Fibroblast of mammary gland (primary cell): ENCODE measurements at regions not wholly inside any gene's neighbourhood (a gene's known extent, or its start where the extent isn't known, plus 50 kb on each side); places are given as distances from the start of the nearest gene placed in this dataset.

ENCODE experiments used
- DNase-seq: peaks from one replicate; pipeline ENCODE4 v3.0.0-alpha.2; 2010; ENCODE audit warnings: low read depth
- H3K4me3 ChIP-seq: 2 replicates; pipeline ENCODE4 v1.5.1; 2011; ENCODE audit warnings: low read depth, mild to moderate bottlenecking, low read length, moderate library complexity; ENCODE audit not compliant: control insufficient read depth
- TF ChIP-seq, protein P1 (sequence below): conservative IDR thresholded peaks from 2 replicates; pipeline ENCODE4 v1.5.1; 2011; ENCODE audit warnings: low read depth, low read length, inconsistent platforms; ENCODE audit not compliant: control insufficient read depth, insufficient read depth

DNA sequence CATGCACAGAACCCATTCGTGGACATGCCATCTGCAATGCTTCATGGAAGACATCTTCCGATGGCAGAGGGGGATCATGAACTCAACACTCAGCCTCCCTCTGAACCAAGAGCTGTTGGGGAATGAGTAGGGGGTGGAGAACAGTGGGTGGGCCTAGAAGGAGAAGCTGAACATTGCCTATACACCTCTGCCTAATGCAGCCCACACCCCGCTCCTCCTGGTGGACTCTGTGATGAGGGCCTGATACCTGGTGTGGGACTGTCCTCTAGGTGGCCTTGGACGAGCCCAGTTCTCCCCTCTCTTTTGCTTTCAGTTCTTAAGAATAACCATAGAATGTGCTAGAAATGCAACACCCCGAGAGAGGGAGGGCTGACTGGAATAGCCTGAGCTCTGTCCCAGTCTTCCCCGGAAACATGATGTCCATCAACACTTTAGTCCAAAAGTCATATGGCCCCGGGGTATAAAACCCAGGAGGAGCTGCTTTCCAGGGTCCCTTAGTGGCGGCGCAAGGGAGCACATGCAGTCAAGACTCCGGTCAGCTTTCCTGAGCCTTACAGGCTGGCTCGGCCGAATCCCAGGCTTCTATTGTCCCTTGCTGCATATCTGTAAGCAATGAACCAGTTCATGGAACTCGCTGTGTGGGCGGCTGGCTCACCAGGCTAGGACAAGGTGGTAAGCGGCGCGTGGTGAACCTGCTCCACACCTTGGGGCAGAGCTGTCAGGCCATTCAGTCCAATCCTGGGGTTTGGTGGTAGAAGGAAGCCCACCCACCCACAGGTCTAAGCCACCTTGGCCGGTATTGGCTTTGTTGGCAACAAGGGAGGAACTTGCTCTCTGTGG lies 216.9 kb downstream of the CTTN start:
- TF ChIP-seq, protein P1, sequence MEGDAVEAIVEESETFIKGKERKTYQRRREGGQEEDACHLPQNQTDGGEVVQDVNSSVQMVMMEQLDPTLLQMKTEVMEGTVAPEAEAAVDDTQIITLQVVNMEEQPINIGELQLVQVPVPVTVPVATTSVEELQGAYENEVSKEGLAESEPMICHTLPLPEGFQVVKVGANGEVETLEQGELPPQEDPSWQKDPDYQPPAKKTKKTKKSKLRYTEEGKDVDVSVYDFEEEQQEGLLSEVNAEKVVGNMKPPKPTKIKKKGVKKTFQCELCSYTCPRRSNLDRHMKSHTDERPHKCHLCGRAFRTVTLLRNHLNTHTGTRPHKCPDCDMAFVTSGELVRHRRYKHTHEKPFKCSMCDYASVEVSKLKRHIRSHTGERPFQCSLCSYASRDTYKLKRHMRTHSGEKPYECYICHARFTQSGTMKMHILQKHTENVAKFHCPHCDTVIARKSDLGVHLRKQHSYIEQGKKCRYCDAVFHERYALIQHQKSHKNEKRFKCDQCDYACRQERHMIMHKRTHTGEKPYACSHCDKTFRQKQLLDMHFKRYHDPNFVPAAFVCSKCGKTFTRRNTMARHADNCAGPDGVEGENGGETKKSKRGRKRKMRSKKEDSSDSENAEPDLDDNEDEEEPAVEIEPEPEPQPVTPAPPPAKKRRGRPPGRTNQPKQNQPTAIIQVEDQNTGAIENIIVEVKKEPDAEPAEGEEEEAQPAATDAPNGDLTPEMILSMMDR: no peak
- no peak overlapping the region for H3K4me3 ChIP-seq
- no peak for DNase-seq

DNA sequence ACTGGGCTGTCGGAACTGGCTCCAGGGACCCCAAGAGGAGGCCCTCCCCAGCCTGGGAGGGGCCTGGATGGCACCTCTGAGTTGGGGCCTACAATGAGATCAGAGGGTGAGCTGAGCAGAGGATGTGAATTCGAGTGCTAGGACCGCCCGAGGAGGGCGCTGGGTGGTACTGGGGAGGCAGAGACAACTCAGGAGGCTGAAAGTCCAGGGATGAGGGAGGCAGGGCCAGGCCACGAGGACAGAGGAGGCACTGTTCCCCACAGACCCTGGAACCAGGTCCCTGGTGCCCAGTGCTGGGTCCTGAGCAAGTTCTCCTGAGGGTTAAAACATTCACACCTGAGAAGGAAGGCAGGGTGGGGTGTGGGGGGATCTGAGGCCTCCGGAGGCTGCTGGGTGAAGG lies 218.0 kb downstream of the CTTN start:
- no peak overlapping the region for H3K4me3 ChIP-seq
- no peak for DNase-seq
- TF ChIP-seq, protein P1: no peak

DNA sequence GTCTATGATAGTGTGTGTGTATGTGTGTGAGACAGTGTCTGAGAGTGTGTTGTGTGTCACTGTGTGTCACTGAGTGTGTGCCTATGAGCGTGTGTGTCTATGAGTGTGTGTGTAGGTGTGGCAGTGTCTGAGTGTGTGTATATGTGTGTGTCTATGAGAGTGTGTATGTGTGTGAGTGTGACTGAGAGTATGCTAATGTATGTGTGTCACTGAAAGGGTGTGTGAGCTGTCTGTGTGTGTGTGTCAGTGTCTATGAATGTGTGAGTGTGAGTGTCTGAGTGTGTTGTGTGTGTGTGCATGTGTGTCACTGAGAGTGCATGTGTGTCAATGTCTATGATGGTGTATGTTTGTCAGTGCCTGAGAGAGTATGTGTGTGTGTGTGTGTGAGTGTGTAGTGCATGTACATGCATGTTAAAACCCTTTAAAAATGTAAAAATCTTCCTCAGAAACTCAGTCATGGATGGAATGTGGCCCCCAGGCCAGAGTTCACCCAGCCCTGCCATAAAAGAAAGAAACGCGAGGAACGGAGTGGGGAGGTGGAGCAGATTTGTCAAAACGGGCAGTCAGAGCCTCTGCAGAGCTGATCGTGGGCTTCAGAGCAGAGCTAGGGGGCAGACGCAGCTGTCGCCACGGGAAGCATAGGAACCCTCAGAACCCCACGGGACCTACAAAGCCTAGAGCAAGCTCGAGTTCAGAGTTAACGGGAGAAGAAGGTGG lies 218.8 kb downstream of the CTTN start:
- TF ChIP-seq, protein P1: no peak
- H3K4me3 ChIP-seq: no peak overlapping the region

DNA sequence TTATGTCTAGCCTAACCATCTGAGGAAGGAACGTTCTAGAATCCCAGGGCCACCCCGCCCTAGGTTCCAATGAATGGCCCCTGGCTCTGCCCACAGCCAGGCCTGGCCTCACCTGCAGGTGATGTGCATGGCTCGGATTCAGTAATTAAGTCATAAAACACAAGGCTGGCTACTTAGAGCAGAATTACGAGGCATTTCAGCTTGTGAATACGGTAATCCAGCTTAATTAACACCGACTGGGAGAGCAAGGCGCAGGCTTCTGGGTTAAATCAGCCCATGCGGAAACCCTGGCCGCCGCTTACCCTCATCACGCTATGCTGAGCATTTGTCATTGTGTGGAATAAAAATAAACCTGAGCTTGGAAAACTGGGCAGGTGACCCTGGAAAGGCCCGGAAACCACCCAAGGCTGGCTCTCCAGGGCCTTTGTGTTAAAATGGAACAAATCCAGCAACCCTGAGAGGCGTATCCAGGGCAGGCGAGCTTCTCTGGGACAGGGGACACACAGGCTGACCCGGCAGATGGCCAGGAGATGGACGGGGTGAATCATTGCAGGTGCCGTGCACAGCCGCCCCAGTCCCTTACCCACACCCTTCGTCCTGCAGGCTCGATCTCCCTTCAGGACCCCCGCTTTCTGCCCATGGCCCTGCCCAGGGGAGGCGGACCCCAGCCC lies 220.2 kb downstream of the CTTN start:
- TF ChIP-seq, protein P1: no peak
- H3K4me3 ChIP-seq: no peak overlapping the region
- no peak for DNase-seq

More for the DNA sequence above, 218.8 kb downstream of the CTTN start:
- DNase-seq: no peak

DNA sequence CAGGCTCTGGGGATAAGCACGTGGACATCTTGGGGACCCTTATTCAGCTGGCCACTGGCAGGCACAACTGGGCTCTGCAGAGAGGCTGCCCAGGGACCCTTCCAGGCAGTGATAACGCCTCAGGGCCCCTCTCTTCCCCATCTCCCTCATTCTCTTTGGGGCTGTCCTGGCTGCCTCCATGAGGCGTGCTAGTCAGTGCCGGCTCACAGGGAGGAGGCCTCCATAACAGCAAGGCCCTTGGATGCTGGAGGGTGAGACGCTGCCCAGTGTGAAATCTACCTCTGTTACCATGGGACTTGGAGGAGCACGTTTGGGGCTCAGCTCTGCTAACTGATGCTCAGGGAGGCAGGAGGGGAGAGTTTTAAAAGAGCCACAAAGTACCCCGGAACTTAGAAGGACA lies 221.3 kb downstream of the CTTN start:
- TF ChIP-seq, protein P1: no peak
- DNase-seq: no peak
- H3K4me3 ChIP-seq: no peak overlapping the region

DNA sequence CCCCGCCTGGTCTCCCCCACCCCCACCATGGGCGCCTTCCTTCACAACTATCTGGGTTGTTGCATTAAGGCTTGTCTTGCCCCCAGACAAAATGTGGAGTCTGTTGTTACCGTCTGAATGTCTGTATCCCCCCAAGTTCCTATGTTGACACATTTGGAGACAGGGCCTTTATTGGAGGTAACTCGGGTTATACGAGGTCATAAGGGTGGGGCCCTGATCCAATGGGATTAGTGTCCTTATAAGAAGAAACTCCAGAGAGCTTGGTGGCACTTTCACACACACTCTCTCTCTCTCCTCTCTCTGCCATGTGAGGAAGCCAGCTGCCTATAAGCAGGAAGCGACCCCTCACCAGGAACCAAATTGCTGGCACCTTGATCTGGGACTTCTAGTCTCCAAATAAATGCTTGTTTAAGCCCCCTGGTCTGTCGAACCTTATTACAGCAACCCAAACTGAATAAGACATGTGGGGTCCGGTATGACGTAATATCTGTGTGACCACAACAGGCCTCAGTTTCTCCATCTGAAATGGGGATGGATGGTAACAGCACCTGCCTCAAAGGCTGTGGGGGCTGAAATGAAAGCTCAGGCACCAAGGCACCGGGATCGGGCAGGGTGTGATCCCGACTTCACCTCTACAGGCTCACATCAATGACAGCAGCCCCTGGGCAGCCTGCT lies 222.3 kb downstream of the CTTN start:
- no peak for DNase-seq
- TF ChIP-seq, protein P1: no peak
- H3K4me3 ChIP-seq: no peak overlapping the region
